GM12878 (cell line): ENCODE measurements at regions not wholly inside any gene's neighbourhood (a gene's known extent, or its start where the extent isn't known, plus 50 kb on each side); places are given as distances from the start of the nearest gene placed in this dataset.

Experiments used
- BMI1 ChIP-seq: fragments of 450-650 bp; IDR thresholded peaks from 2 replicates; pipeline ENCODE4 v1.6.1; 2016; ENCODE audit warnings: mild to moderate bottlenecking, moderate library complexity, borderline replicate concordance
- CBFB ChIP-seq: IDR thresholded peaks from 2 replicates; pipeline ENCODE4 v1.6.1; 2016; ENCODE audit warnings: antibody characterized with exemption, low read depth
- CHD4 ChIP-seq: fragments of 200-600 bp; sonication (generic); IDR thresholded peaks from 2 replicates; pipeline ENCODE4 v1.6.1; 2016; ENCODE audit warnings: mild to moderate bottlenecking
- CUX1 ChIP-seq: IDR thresholded peaks from 2 replicates; pipeline ENCODE4 v1.6.1; 2012; ENCODE audit warnings: improper control_type of control experiment, low read depth, low read length; ENCODE audit not compliant: insufficient replicate concordance
- ESRRA ChIP-seq: IDR thresholded peaks from 2 replicates; pipeline ENCODE4 v1.6.1; 2012; ENCODE audit warnings: mild to moderate bottlenecking, low read length, improper control_type of control experiment
- ETV6 ChIP-seq, 2 experiments: fragments of 450-650 bp in 1 of 2; IDR thresholded peaks in 1 of 2; conservative IDR thresholded peaks in 1 of 2; 2 replicates each; pipeline ENCODE4 v1.6.1; 2014; ENCODE audit warnings: antibody characterized with exemption in 1 of 2, borderline replicate concordance in 1 of 2, low read depth in 1 of 2, mild to moderate bottlenecking in 1 of 2, moderate library complexity in 1 of 2
- EZH2 ChIP-seq: IDR thresholded peaks from 2 replicates; pipeline ENCODE4 v1.6.1; 2012; ENCODE audit warnings: low read depth, mild to moderate bottlenecking, control low read depth, inconsistent platforms, low read length, borderline replicate concordance; ENCODE audit not compliant: control insufficient read depth
- LARP7 ChIP-seq: fragments of 450-650 bp; IDR thresholded peaks from 2 replicates; pipeline ENCODE4 v1.6.1; 2017; ENCODE audit warnings: mild to moderate bottlenecking
- MXI1 ChIP-seq: fragments of 150-350 bp; IDR thresholded peaks from 2 replicates; pipeline ENCODE4 v1.6.1; 2011; ENCODE audit warnings: low read depth, mild to moderate bottlenecking, inconsistent platforms, low read length, improper control_type of control experiment
- MYC ChIP-seq: IDR thresholded peaks from 2 replicates; pipeline ENCODE4 v1.6.1; 2011; ENCODE audit warnings: mild to moderate bottlenecking, low read length, moderate library complexity, inconsistent platforms; ENCODE audit not compliant: insufficient read depth, insufficient replicate concordance, insufficient read length, severe bottlenecking
- NFYA ChIP-seq: IDR thresholded peaks from 2 replicates; pipeline ENCODE4 v1.6.1; 2011; ENCODE audit warnings: low read depth, mild to moderate bottlenecking, low read length, improper control_type of control experiment, borderline replicate concordance
- PAX5 ChIP-seq: IDR thresholded peaks from 2 replicates; pipeline ENCODE4 v1.6.1; 2011; ENCODE audit warnings: low read depth, low read length, borderline replicate concordance
- POU2F2 ChIP-seq: IDR thresholded peaks from 3 replicates; pipeline ENCODE4 v1.6.1; 2011; ENCODE audit warnings: low read depth, mild to moderate bottlenecking, low read length, borderline replicate concordance
- SIN3A ChIP-seq: IDR thresholded peaks from 2 replicates; pipeline ENCODE4 v1.6.1; 2012; ENCODE audit warnings: low read depth, low read length, improper control_type of control experiment
- SIX5 ChIP-seq: IDR thresholded peaks from 2 replicates; pipeline ENCODE4 v1.6.1; 2011; ENCODE audit warnings: mild to moderate bottlenecking, low read depth, low read length, moderate library complexity; ENCODE audit not compliant: severe bottlenecking
- SRF ChIP-seq, 2 experiments: IDR thresholded peaks; 2 replicates each; pipeline ENCODE4 v1.6.1; 2011; ENCODE audit warnings: low read depth in 2 of 2, low read length in 2 of 2, mild to moderate bottlenecking in 1 of 2, moderate library complexity in 1 of 2
- STAT1 ChIP-seq: fragments of 450-650 bp; conservative IDR thresholded peaks from 2 replicates; pipeline ENCODE4 v1.6.1; 2014; ENCODE audit warnings: antibody characterized with exemption, mild to moderate bottlenecking
- YBX1 ChIP-seq: fragments of 450-650 bp; IDR thresholded peaks from 2 replicates; pipeline ENCODE4 v1.6.1; 2016; ENCODE audit warnings: antibody characterized with exemption
- ZZZ3 ChIP-seq: IDR thresholded peaks from 2 replicates; pipeline ENCODE4 v1.6.1; 2011; ENCODE audit warnings: low read depth; ENCODE audit not compliant: control insufficient read depth, insufficient read length
- TF ChIP-seq, protein P1 (sequence below): IDR thresholded peaks from 2 replicates; pipeline ENCODE4 v1.6.1; 2011; ENCODE audit warnings: borderline replicate concordance, low read depth, mild to moderate bottlenecking, moderate library complexity, mixed read lengths, low read length; ENCODE audit not compliant: insufficient read depth; ENCODE audit errors: extremely low read length
- TF ChIP-seq, protein P2 (sequence below), 3 experiments: IDR thresholded peaks in 2 of 3; conservative IDR thresholded peaks in 1 of 3; 2 replicates each; pipeline ENCODE4 v1.5.1; 2011; ENCODE audit warnings: low read depth in 3 of 3, low read length in 3 of 3, mild to moderate bottlenecking in 3 of 3, control low read depth in 2 of 3, moderate library complexity in 2 of 3, inconsistent platforms in 1 of 3, mixed read lengths in 1 of 3; ENCODE audit not compliant: control insufficient read depth in 2 of 3, insufficient read depth in 1 of 3; ENCODE audit errors: extremely low read depth in 1 of 3
- TF ChIP-seq, protein P3 (sequence below): IDR thresholded peaks from 2 replicates; pipeline ENCODE4 v1.6.1; 2012; ENCODE audit warnings: low read depth, low read length, improper control_type of control experiment

DNA sequence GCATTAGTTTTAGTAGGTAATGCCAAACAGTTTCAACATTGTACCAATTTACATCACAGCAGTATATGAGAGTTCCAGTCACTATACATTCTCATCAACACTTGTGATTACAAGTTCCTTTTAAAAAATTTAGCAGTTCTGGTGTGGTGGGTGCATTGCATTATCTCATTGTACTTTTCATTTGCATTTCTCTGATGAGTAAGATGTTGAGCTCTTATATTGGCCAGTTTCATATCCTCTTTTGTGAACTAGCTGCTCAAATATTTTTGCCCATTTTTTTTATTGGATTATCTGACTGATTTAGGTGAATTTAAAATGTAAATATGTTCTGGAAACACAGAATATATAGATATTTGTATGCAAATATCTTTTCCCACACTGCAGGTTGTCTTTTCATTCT lies 160.9 kb upstream of the NR3C1 start (continued):
- peak; percentile 61; the same call in 1 of the 2 replicates for TF ChIP-seq MXI1
- TF ChIP-seq NFYA = no peak
- no peak for TF ChIP-seq SIX5
- peak; percentile 58 for TF ChIP-seq CUX1
- TF ChIP-seq LARP7 = no peak
- TF ChIP-seq ZZZ3 = no peak
- no peak for TF ChIP-seq SRF (IDR thresholded peaks at IDR 0.05; ENCODE audit: low read depth in 2 of 2, low read length in 2 of 2)
- TF ChIP-seq, protein P1, sequence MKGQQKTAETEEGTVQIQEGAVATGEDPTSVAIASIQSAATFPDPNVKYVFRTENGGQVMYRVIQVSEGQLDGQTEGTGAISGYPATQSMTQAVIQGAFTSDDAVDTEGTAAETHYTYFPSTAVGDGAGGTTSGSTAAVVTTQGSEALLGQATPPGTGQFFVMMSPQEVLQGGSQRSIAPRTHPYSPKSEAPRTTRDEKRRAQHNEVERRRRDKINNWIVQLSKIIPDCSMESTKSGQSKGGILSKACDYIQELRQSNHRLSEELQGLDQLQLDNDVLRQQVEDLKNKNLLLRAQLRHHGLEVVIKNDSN = no peak
- TF ChIP-seq EZH2 = no peak
- TF ChIP-seq, protein P2, sequence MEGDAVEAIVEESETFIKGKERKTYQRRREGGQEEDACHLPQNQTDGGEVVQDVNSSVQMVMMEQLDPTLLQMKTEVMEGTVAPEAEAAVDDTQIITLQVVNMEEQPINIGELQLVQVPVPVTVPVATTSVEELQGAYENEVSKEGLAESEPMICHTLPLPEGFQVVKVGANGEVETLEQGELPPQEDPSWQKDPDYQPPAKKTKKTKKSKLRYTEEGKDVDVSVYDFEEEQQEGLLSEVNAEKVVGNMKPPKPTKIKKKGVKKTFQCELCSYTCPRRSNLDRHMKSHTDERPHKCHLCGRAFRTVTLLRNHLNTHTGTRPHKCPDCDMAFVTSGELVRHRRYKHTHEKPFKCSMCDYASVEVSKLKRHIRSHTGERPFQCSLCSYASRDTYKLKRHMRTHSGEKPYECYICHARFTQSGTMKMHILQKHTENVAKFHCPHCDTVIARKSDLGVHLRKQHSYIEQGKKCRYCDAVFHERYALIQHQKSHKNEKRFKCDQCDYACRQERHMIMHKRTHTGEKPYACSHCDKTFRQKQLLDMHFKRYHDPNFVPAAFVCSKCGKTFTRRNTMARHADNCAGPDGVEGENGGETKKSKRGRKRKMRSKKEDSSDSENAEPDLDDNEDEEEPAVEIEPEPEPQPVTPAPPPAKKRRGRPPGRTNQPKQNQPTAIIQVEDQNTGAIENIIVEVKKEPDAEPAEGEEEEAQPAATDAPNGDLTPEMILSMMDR (IDR thresholded peaks at IDR 0.05 in 2 of 3, conservative IDR thresholded peaks at IDR 0.05 in 1 of 3; ENCODE audit: control insufficient read depth in 2 of 3, extremely low read depth in 1 of 3, insufficient read depth in 1 of 3, low read depth in 3 of 3, low read length in 3 of 3) = no peak
- TF ChIP-seq CBFB = no peak
- TF ChIP-seq, protein P3, sequence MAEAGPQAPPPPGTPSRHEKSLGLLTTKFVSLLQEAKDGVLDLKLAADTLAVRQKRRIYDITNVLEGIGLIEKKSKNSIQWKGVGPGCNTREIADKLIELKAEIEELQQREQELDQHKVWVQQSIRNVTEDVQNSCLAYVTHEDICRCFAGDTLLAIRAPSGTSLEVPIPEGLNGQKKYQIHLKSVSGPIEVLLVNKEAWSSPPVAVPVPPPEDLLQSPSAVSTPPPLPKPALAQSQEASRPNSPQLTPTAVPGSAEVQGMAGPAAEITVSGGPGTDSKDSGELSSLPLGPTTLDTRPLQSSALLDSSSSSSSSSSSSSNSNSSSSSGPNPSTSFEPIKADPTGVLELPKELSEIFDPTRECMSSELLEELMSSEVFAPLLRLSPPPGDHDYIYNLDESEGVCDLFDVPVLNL = no peak
- TF ChIP-seq PAX5 = 0 out of 2 replicates have a peak, but pooled peaks have one; percentile 9
- no peak for TF ChIP-seq CHD4
- no peak for TF ChIP-seq ESRRA
- no peak for TF ChIP-seq MYC
- TF ChIP-seq STAT1 = no peak
- TF ChIP-seq YBX1 = no peak
- peak; percentile 53; the same call in 1 of the 2 replicates for TF ChIP-seq BMI1
- peak in 1 of 2 experiments; percentile 48; a peak in 1 of 4 replicates for TF ChIP-seq ETV6 (conservative IDR thresholded peaks at IDR 0.05 in 1 of 2, IDR thresholded peaks at IDR 0.05 in 1 of 2; ENCODE audit: borderline replicate concordance in 1 of 2, low read depth in 1 of 2)
- peak; percentile 79; the same call in 1 of the 3 replicates for TF ChIP-seq POU2F2
- no peak for TF ChIP-seq SIN3A
